ENCODE measurements at regions not wholly inside any gene's neighbourhood (a gene's known extent, or its start where the extent isn't known, plus 50 kb on each side); places are given as distances from the start of the nearest gene placed in this dataset.

DNA sequence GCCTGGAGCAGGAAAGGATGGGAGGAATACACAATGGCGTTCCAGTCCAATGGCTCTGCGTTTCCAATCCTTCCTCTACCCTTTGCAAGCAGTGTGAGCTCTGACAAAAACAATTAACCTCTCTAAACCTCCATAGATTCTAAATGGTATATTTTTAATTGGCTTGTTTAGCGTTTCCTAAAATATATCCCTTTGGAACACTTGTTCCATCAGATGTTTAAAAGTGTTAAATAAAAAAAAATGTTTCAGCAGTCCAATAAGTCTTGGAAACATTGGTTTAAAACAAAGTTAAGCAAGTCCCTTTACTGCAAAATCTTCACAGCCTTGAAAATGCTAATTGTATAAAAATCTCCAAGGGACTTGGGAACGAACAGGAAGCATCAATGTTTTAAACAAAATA lies 432.3 kb upstream of the ARRDC4 start:
- ChIA-PET POLR2A (no interaction called here), CTCF (no interaction called here)
- Mint-ChIP-seq H3K4me1 (no peaks in the 10 kb centered on the region), H3K4me3 (no peak overlapping the region), H3K9me3 (no peaks in the 10 kb centered on the region), H3K27me3 (ENCODE audit: low read depth) (no peaks in the 10 kb centered on the region), H3K27ac (no peak overlapping the region), H3K36me3 (no peaks in the 10 kb centered on the region)
- no peak for ATAC-seq
- TF ChIP-seq, protein P1, sequence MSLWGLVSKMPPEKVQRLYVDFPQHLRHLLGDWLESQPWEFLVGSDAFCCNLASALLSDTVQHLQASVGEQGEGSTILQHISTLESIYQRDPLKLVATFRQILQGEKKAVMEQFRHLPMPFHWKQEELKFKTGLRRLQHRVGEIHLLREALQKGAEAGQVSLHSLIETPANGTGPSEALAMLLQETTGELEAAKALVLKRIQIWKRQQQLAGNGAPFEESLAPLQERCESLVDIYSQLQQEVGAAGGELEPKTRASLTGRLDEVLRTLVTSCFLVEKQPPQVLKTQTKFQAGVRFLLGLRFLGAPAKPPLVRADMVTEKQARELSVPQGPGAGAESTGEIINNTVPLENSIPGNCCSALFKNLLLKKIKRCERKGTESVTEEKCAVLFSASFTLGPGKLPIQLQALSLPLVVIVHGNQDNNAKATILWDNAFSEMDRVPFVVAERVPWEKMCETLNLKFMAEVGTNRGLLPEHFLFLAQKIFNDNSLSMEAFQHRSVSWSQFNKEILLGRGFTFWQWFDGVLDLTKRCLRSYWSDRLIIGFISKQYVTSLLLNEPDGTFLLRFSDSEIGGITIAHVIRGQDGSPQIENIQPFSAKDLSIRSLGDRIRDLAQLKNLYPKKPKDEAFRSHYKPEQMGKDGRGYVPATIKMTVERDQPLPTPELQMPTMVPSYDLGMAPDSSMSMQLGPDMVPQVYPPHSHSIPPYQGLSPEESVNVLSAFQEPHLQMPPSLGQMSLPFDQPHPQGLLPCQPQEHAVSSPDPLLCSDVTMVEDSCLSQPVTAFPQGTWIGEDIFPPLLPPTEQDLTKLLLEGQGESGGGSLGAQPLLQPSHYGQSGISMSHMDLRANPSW (CRISPR knock-in tag; conservative IDR thresholded peaks at IDR 0.05; ENCODE audit: low read depth), result no peak
- no peak for TF ChIP-seq MXD4 (CRISPR knock-in tag; IDR thresholded peaks at IDR 0.05; ENCODE audit: borderline replicate concordance)
- no peak for TF ChIP-seq TEAD4 (CRISPR knock-in tag; IDR thresholded peaks at IDR 0.05)
- TF ChIP-seq ZNF121 (CRISPR knock-in tag; IDR thresholded peaks at IDR 0.05), result no peak
- TF ChIP-seq, protein P2, sequence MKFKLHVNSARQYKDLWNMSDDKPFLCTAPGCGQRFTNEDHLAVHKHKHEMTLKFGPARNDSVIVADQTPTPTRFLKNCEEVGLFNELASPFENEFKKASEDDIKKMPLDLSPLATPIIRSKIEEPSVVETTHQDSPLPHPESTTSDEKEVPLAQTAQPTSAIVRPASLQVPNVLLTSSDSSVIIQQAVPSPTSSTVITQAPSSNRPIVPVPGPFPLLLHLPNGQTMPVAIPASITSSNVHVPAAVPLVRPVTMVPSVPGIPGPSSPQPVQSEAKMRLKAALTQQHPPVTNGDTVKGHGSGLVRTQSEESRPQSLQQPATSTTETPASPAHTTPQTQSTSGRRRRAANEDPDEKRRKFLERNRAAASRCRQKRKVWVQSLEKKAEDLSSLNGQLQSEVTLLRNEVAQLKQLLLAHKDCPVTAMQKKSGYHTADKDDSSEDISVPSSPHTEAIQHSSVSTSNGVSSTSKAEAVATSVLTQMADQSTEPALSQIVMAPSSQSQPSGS (CRISPR knock-in tag; IDR thresholded peaks at IDR 0.05; ENCODE audit: borderline replicate concordance, low read depth), result no peak
- TF ChIP-seq, protein P3, sequence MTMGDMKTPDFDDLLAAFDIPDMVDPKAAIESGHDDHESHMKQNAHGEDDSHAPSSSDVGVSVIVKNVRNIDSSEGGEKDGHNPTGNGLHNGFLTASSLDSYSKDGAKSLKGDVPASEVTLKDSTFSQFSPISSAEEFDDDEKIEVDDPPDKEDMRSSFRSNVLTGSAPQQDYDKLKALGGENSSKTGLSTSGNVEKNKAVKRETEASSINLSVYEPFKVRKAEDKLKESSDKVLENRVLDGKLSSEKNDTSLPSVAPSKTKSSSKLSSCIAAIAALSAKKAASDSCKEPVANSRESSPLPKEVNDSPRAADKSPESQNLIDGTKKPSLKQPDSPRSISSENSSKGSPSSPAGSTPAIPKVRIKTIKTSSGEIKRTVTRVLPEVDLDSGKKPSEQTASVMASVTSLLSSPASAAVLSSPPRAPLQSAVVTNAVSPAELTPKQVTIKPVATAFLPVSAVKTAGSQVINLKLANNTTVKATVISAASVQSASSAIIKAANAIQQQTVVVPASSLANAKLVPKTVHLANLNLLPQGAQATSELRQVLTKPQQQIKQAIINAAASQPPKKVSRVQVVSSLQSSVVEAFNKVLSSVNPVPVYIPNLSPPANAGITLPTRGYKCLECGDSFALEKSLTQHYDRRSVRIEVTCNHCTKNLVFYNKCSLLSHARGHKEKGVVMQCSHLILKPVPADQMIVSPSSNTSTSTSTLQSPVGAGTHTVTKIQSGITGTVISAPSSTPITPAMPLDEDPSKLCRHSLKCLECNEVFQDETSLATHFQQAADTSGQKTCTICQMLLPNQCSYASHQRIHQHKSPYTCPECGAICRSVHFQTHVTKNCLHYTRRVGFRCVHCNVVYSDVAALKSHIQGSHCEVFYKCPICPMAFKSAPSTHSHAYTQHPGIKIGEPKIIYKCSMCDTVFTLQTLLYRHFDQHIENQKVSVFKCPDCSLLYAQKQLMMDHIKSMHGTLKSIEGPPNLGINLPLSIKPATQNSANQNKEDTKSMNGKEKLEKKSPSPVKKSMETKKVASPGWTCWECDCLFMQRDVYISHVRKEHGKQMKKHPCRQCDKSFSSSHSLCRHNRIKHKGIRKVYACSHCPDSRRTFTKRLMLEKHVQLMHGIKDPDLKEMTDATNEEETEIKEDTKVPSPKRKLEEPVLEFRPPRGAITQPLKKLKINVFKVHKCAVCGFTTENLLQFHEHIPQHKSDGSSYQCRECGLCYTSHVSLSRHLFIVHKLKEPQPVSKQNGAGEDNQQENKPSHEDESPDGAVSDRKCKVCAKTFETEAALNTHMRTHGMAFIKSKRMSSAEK (CRISPR knock-in tag; IDR thresholded peaks at IDR 0.05; ENCODE audit: borderline replicate concordance), result no peak
- TF ChIP-seq, protein P4, sequence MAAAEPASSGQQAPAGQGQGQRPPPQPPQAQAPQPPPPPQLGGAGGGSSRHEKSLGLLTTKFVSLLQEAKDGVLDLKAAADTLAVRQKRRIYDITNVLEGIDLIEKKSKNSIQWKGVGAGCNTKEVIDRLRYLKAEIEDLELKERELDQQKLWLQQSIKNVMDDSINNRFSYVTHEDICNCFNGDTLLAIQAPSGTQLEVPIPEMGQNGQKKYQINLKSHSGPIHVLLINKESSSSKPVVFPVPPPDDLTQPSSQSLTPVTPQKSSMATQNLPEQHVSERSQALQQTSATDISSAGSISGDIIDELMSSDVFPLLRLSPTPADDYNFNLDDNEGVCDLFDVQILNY (CRISPR knock-in tag; IDR thresholded peaks at IDR 0.05), result no peak
- no peak for DNase-seq (ENCODE audit: low spot score)

DNA sequence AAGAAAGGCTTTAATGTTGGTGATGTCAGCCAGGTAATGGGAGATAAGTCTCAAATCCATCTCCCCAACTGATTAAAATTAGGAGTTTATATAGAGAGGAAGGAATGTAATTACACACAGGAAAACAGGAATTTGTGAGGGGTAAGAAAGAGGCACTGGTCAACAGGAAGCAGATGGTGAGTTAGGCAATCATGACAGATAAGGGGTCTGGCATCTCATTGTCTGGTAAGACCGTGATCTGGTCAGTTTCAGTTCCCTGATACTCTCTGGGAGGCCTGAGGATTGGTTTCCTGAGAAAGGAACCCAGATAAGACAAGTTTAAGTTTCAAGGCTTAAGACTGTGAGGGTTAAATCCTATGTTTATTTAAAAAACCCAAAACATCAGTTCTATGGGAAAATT lies 414.7 kb upstream of the ARRDC4 start:
- Mint-ChIP-seq H3K27me3 (ENCODE audit: low read depth) (no peaks in the 10 kb centered on the region), H3K4me3 (no peak overlapping the region), H3K4me1 (no peaks in the 10 kb centered on the region), H3K9me3 (peaks cover 48% of the 10 kb centered on the region), H3K36me3 (0 out of 2 replicates have a peak, but pooled peaks cover 6% of the 10 kb centered on the region), H3K27ac (no peak overlapping the region)
- TF ChIP-seq, protein P5, sequence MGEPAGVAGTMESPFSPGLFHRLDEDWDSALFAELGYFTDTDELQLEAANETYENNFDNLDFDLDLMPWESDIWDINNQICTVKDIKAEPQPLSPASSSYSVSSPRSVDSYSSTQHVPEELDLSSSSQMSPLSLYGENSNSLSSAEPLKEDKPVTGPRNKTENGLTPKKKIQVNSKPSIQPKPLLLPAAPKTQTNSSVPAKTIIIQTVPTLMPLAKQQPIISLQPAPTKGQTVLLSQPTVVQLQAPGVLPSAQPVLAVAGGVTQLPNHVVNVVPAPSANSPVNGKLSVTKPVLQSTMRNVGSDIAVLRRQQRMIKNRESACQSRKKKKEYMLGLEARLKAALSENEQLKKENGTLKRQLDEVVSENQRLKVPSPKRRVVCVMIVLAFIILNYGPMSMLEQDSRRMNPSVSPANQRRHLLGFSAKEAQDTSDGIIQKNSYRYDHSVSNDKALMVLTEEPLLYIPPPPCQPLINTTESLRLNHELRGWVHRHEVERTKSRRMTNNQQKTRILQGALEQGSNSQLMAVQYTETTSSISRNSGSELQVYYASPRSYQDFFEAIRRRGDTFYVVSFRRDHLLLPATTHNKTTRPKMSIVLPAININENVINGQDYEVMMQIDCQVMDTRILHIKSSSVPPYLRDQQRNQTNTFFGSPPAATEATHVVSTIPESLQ (CRISPR knock-in tag; IDR thresholded peaks at IDR 0.05), result no peak
- no peak for TF ChIP-seq SOX15 (CRISPR knock-in tag; IDR thresholded peaks at IDR 0.05)
- TF ChIP-seq KAT7 (CRISPR knock-in tag; IDR thresholded peaks at IDR 0.05; ENCODE audit: borderline replicate concordance), result no peak
- DNase-seq (ENCODE audit: low spot score) (no peak), ATAC-seq (no peak)
- ChIA-PET POLR2A (no interaction called here), CTCF (no interaction called here)

DNA sequence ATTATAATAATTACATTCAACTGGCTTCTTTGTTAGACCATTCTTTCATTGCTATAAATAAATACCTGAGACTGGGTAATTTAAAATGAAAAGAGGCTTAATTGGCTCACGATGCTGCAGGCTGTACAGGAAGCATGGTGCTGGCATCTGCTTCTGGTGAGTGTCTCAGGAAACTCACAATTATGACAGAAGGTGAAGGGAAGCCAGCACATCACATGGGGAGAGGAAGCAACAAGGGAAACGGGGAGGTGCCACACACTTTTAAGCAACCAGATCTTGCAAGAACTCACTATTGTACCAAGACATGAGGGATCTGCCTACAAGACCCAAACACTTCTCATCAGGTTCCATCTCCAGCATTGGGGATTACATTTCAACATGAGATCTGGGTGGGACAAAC lies 413.1 kb upstream of the ARRDC4 start:
- Mint-ChIP-seq H3K27ac (no peak overlapping the region), H3K4me1 (no peaks in the 10 kb centered on the region), H3K36me3 (0 out of 2 replicates have a peak, but pooled peaks cover 6% of the 10 kb centered on the region), H3K9me3 (peaks cover 48% of the 10 kb centered on the region), H3K27me3 (ENCODE audit: low read depth) (no peaks in the 10 kb centered on the region), H3K4me3 (no peak overlapping the region)
- POLR2A ChIA-PET, result no interaction called here
- ATAC-seq (no peak), DNase-seq (ENCODE audit: low spot score) (no peak)
- CTCF ChIA-PET, result no interaction called here
- TF ChIP-seq, protein P6, sequence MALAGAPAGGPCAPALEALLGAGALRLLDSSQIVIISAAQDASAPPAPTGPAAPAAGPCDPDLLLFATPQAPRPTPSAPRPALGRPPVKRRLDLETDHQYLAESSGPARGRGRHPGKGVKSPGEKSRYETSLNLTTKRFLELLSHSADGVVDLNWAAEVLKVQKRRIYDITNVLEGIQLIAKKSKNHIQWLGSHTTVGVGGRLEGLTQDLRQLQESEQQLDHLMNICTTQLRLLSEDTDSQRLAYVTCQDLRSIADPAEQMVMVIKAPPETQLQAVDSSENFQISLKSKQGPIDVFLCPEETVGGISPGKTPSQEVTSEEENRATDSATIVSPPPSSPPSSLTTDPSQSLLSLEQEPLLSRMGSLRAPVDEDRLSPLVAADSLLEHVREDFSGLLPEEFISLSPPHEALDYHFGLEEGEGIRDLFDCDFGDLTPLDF (CRISPR knock-in tag; IDR thresholded peaks at IDR 0.05), result no peak
- TF ChIP-seq NFATC4 (CRISPR knock-in tag; IDR thresholded peaks at IDR 0.05) (no peak), MYBL2 (CRISPR knock-in tag; IDR thresholded peaks at IDR 0.05) (no peak), NR1H2 (CRISPR knock-in tag; IDR thresholded peaks at IDR 0.05) (no peak)
- TF ChIP-seq, protein P2 (CRISPR knock-in tag; IDR thresholded peaks at IDR 0.05; ENCODE audit: borderline replicate concordance, low read depth), result no peak
- TF ChIP-seq, protein P4 (CRISPR knock-in tag; IDR thresholded peaks at IDR 0.05), result no peak
- TF ChIP-seq, protein P7, sequence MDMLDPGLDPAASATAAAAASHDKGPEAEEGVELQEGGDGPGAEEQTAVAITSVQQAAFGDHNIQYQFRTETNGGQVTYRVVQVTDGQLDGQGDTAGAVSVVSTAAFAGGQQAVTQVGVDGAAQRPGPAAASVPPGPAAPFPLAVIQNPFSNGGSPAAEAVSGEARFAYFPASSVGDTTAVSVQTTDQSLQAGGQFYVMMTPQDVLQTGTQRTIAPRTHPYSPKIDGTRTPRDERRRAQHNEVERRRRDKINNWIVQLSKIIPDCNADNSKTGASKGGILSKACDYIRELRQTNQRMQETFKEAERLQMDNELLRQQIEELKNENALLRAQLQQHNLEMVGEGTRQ (CRISPR knock-in tag; IDR thresholded peaks at IDR 0.05), result no peak

Data from WTC11 (cell line).